GM18526 (cell line): ENCODE measurements at regions not wholly inside any gene's neighbourhood (a gene's known extent, or its start where the extent isn't known, plus 50 kb on each side); places are given as distances from the start of the nearest gene placed in this dataset.

Source experiments
- POLR2A ChIP-seq: IDR thresholded peaks from 3 replicates; pipeline ENCODE4 v1.6.1; 2011; ENCODE audit not compliant: insufficient read length; ENCODE audit errors: extremely low read depth

DNA sequence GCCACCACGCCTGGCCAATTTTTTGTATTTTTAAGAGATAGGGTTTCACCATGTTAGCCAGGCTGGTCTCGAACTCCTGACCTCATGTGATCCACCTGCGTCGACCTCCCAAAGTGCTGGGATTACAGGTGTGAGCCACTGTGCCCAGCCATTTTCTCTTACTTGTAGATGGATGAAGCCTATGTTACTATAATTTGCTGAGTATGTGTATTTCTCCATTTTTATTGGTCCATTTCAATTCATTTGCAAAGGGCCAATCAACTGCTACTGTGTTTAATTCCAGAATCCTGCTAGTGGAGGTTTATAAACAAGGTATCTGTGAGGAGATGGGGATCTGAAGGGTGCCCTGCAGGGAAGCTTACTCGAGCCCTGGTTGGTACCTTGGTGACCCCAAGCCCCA, 101.7 kb upstream of the MAX start:
- no peak for TF ChIP-seq POLR2A

DNA sequence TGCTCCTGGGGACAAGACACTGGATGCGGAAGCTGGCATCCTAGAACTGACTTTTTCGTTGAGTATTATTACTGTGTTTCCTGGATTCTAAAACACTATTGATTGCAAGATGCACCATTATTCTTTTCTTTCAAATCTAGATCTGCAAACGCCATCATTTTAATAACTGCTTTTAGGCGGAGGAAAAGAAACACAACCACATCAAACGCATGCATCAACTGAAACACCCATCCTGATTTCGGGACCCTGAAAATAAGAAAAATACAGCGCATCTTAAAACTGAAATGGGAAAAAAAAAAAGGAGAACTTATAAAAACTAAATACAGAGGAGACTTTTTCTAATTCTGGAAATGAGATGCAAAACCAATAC, 103.7 kb upstream of the MAX start:
- TF ChIP-seq POLR2A = no peak

DNA sequence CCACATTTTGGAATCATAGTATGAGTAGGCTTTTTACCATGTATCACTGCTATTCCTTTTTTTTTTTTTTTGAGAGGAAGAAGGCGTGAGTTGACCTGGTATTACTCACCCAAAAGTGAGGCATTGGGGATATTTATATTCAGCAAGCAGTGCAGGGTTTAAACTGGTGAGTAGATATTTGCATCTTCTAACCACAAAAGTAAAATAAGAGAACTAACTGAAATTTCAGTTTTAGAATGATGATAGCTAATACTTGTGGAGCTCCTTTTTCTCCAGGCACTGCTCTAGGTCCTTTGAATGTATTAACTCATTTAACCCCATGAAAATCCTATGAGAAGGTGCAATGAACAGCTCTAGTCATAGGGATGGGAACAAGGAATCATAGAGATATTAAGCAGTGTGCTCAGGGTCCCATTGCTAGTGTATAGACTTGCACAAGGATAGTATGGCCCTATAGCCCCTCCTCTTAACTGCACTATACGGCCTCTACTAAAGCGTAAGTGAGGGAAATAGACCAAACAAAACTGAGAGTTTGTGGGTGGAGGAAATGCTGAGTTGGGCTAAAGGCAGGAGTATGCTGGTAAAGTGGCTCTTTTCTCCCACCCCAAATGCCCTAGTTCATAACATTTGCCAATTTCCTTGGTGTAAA, 104.3 kb upstream of the MAX start:
- TF ChIP-seq POLR2A = no peak

DNA sequence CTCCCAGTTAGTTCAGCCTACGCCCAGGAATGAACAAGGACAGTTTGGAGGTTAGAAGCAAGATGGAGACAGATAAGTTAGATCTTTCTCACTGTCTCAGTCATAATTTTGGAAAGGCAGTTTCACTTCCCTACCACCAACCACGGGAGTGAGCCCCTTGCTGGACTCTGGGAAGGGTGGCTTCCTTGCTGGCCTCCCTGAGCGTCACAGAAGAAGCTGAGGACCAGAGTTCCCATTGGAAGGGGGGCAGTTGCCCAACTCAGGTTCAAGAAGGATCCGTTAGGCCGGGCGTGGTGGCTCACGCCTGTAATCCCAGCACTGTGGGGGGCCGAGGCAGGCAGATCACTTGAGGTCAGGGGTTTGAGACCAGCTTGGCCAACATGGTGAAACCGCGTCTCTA, 106.2 kb upstream of the MAX start:
- no peak for TF ChIP-seq POLR2A

DNA sequence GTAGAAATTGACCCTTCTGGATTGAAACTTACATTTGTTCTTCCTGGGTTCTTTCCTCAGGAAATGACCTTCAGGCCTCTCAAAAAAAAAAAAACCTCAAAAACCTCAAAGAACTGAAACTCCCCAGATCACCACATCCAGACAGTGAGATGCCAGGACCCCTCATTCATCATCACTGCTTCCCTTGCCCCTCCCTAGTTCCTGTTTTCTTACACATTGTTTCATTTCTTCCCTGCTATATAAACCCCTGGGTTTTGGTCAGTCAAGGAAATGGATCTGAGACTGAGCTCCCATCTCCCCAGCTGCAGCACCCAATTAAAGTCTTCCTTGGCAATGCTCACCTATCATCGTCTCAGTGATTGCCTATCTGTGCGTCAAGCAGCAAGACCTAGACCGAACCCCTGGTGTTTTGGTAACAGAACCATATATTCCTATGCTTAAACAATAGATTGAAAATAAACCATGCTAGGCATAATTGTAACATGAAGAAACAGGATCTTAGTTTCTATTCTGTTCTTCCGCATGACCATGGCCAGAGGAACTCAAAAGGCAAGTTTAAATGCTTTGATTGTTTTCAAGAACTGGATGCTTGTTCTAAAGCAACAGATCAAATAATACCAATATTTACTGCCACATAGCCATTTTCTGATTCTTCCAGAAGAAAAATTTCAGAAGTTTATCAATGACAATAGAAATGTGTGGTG, 108.0 kb upstream of the MAX start:
- TF ChIP-seq POLR2A = no peak

DNA sequence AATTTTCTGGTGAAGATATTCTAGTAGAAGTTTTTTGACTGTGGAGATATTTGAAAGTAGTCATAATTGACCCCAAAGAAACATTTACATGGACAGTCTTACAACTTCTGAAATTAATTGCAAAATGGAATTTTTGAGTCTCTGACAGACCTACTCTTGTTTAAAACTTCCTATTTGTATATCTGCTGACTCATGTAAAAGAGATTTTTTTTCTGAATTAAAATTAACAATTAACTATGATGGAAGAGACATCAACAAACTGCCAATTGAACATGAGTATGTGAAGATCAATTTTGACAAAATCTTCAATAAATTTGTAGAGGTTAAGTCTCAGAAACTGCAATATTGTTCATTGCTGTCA, 108.5 kb upstream of the MAX start:
- no peak for TF ChIP-seq POLR2A

DNA sequence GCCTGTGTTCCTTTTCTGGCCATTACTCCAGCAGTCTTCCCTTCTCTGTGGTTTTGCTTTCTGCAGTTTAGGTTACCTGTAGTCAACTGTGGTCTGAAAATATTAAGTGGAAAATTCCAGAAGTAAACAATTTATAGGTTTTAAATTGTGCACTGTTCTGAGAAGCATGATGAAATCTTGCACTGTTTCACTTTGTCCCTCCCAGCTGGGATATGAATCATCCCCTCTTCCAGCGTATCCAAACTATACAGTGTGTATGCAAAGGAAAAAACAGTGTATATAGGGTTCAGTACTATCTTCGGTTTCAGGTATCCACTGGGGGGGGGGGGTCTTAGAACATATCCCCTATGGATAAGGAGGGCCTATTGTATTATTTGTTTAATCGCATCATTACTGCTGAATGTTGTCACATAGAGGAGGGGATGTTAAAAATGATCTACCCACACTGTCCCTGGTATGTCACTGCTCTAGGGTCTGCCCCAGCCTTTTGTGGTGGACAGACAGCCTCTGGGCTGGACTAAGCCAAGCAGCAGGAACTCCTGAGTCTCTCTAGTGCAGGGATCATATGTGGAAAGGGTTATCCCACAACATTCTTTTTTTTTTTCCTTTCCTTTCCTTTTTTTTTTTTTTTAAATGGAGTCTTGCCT, 109.1 kb upstream of the MAX start:
- no peak for TF ChIP-seq POLR2A

DNA sequence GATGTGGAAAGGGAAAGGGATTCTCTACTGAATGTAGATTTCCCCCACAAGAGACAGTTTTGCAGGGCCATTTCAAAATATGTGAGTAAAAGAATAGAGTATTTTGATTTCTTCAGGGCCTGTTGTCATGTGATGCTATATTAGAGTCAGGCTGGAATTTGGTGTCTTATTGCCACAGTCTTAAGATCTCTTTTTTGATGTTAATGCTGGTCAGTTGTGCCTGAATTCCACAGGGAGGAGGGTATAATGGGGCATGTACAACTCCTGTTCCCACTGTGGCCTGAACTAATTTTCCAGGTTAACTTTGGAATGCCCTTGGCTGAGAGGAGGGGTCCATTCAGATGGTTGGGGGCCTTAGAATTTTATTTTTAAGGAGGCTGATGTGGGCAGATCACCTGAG, 111.0 kb upstream of the MAX start:
- TF ChIP-seq POLR2A = no peak

DNA sequence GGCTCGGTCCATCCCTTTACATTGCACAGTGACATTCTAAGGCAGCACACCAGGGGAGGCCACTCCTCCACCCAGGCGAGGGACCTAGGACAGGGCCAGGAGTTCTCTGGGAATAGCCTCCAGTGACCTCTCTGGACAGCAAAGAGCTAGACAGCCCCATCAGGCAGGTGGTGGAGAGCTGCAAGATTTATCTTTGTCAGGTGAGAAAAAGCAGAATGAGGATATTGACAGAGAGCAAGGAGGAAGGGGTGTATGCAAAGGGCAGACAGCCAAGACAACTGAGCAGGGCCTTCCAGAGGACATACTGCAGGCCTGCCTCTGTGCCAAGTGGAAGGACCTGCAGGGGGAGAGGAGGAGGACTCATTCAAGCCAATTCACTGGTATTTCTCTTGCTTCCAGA, 112.4 kb upstream of the MAX start:
- no peak for TF ChIP-seq POLR2A

DNA sequence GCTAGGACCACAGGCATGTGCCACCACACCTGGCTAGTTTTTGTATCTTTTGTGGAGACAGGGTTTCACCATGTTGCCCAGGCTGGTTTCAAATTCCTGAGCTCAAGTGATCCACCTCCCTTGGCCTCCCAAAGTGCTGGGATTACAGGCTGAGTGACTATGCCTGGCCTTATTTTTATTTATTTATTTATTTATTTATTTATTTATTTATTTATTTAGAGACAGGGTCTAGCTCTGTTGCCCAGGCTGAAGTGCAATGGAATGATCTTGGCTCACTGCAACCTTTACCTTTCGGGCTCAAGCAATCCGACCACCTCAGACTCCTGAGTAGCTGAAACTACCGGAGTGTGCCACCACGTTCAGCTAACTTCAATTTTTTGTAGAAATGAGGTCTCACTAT, 117.0 kb upstream of the MAX start:
- no peak for TF ChIP-seq POLR2A

DNA sequence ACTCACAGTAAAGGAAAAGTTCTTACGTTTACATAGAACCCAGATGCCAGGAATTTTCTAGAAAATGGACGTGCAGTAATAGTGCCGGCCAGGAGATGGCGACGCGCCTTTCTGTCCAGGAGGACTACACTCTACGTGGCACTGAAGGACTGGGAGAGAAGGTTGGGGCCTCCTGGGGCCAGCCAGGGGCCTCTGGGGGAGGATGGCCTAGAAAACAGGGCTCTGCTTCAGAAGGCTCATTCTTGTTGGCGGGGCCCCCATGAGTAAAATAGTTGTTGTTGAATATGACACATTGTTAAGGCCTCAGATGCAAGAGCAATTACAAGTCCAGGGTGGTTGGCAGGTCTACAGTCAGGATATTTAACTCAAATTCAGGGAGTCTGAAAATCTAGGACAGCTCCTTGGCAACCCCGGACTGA, 120.1 kb upstream of the MAX start:
- TF ChIP-seq POLR2A = no peak

DNA sequence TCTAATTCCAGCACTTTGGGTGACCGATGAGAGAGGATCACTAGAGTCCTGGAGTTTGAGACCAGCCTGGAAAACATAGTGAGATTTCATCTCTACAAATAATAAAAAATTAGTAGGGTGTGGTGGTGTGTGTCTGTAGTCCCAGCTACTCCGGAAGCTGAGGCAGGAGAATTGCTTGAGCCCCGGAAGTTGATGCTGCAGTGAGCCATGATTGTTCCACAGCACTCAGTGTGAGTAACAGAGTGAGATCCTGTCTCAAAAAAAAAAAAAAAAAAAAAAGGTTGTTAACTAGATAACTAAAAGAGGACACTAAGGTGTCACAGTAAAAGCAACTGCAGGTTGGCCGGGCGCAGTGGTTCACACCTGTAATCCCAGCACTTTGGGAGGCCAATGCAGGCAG, 121.3 kb upstream of the MAX start:
- TF ChIP-seq POLR2A = no peak

DNA sequence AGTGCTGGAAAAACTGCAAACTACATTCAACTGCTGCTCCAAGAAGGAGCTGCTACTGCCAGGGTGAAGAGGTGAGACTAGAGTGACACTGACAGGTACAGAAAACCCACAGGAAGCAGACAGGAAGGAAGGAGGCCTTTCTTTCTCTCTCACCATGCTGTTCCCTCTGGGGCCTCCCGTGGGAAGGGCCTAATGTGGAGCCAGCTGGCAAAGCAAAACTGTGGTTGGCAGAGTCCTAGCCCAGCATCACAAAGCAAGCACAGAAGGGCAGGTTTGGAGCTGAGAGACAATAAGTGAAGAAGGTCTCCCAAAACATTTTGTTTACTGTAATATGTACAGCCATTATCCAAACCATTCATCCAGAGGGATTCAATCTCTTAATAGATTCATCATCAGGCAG, 122.5 kb upstream of the MAX start:
- TF ChIP-seq POLR2A = no peak

DNA sequence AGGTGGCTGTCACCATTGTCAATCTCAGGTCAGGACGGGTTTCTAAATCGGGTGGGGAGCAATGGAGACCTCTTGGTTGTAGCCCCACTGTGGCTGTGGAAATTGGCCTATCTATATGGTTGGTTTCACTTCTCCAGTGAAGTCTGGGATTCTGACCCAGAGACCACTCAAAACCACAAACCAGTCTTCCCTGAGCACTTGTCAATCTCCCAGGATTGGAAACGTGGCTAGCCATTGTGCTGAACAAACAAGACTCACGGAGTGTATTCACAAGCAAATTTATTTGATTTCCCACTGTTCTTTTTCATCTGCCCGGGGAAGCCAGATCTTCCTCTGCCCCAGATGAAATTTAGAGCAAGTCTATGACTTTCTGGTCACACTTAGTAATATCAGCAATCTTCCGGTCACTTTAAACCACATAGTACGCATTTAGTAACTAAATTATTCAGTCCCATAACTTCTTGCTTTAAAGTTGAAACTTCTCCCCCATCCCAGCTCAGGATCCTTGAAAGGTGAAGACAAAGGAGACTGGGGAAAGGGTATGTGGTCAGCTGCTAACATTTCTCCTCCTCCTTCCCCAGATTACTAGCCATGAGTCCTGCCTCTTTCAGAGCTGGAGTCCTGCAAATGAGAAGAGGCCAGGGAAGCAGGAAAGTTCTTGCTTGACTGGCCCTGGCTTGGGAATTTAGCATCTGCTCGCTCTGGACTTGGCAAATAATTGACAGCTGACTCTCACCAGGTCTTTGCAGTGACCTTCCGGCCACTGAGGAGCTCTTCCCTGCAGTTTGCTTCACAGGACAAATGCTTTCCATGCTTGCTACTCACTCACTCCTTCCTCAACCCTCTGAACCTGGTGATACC, 123.2 kb upstream of the MAX start:
- no peak for TF ChIP-seq POLR2A

DNA sequence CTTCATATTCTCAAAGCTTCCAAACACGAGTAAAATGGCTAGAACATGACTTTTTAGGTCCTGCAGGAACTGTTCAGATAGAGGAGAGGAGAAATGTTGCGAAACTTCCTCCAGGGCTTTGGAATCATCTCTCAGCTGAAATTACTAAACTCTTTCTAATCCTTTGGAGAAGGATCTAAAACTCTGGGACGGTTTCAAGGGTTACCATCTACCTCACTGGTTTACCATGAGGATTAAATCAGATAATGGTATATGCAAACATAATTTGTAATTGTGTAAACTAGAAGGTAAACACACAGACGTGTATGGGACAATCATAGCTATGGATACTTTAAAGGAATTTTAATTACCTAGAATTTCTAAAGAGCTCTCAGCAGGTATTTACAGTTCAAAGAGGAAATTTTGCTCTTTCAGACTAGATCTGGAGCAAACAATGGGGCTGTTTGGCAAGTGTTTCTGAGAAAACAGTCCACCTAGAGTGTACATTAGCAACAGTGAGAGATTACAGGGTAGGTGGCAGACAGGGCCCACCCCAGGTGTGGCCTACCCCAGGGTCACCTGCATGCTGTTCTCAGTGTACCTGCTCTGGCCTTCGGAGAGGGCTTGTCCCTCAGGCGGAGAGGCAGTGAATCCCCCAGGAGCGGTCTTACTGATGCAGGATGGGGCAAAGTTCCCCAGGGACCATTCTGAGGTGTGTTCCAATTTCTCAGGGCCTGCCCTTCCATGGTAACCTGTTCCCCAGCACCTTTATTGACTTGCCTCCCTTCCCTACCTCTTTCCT, 124.7 kb upstream of the MAX start:
- no peak for TF ChIP-seq POLR2A

DNA sequence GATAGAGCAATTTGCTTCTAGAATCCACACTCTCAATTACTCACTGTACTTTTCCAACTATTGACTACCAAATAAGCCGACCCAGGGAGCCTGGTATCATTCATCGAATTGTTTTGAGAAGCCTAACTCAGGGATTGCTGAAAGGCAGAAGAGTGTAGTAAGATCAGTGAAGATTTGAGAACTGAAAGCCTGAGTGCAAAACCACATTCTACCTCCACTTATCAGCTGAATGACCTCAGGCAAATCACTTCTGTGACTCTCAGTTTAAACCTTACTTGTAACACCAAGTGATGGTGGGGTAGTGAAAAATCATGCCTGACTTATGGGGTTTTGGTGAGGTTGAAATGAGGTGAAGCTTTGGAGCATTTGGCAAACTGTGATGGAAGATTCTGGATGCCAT, 126.1 kb upstream of the MAX start:
- TF ChIP-seq POLR2A = no peak
